HG02678 (cell line): ENCODE measurements at regions not wholly inside any gene's neighbourhood (a gene's known extent, or its start where the extent isn't known, plus 50 kb on each side); places are given as distances from the start of the nearest gene placed in this dataset.
"Not testable (repeated sequence)": the region's sequence is repeated elsewhere in the genome, so short reads cannot be mapped to it uniquely, and the experiment has no call there.

ENCODE experiments used
- ATAC-seq: cut with Tn5 transposase; IDR thresholded peaks from one replicate; pipeline ENCODE4 v1.9.1; 2021; ENCODE audit warnings: mild to moderate bottlenecking, moderate library complexity; ENCODE audit not compliant: unreplicated experiment

DNA sequence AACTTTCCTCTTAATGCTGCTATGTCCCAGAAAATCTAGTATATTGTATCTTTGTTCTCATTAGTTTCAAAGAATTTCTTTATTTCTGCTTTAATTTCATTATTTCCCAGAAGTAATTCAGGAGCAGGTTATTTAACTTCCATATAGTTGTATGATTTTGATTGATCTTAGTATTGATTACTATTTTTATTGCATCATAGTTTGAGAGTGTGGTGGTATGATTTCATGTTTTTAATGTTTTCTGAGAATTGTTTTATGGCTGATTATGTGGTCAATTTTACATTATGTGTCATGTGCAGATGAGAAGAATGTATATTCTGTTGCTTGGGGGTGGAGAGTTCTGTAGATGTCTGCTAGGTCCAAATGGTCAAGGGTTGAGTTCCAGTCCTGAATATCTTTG is 425.6 kb upstream of the RORB start:
- ATAC-seq, result no peak

DNA sequence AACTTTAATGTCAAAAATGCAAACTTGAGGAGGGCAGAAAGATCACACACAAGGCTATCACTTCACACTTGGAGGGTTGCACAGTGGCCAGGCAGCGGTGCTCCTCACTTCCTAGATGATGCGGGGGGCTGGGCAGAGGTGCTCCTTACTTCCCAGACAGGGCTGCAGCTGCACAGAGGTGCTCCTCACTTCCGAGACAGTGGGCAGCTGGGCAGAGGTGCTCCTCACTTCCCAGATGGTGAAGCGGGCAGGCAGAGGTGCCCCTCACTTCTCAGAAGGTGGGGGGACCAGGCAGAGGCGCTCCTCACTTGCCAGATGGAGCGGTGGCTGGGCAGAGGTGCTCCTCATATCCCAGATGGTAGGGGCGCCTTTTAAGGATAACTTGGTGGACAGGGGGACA is 423.2 kb upstream of the RORB start:
- ATAC-seq, result no peak

DNA sequence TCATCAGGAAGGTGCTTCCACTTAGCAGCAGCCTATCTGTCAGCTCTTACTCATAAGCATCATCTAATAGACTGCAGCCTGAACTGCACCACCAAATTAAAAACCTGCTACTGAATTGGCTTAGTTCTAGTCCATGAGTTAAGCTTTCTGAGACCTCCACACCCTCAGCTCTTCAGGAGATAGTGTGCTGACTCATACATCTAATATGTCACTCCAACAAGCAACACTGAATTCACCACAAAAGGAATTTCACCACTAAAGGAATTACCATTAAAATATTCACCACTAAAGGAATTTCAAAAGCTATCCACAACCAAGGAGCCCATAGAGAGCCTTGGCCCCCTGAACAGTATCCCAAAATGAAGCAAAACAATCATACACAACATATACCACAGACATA is 418.5 kb upstream of the RORB start:
- no peak for ATAC-seq

DNA sequence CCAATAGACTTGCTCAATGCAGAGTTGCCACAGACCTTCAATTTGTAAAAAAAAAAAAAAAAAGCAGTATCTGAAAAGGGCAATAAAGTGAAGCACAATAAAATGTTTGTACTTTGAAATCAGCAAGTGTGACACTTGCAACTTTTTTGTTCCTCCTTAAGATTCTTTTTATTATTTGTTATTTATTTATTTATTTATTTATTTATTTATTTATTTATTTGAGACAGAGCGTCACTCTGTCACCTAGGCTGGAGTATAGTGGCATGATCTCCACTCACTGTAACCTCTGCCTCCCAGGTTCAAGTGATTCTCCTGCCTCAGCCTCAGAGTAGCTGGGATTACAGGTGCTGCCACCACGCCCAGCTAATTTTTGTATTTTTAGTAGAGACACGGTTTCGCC is 416.5 kb upstream of the RORB start:
- ATAC-seq, result not testable (repeated sequence)

DNA sequence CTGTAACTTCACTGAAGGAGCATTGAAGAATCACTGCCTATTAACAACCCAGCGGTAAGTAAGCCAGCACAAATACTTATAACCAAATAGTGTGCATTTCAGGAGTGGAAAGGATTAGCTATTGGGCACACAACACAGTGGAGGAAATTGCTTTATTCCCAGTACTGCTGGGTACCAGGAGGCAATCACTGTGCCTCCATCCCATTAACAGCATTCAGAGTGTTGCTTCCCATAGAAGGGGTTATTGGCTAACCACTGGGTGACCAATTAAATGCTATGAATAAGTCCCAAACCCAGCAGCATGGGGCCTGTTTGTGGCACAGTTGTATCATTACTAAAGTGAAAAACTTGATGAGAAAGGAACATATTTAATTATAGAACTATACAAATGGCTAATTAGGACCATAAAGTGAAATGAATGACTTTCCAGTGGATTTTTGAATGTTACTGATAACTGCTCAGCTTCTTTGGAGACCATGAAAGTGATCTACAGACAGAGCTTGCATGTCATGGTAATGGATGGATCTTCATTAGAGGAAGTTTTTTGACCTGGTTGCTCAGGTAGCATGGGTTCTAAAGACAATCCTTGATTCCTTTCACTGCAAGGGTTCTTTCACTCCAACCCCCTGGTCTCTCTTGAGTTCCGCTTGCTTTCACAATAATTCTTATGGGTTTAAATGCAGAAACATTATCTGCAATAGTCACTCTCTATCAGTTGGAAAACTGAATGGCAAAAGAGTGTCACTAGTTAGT is 413.3 kb upstream of the RORB start:
- no peak for ATAC-seq

DNA sequence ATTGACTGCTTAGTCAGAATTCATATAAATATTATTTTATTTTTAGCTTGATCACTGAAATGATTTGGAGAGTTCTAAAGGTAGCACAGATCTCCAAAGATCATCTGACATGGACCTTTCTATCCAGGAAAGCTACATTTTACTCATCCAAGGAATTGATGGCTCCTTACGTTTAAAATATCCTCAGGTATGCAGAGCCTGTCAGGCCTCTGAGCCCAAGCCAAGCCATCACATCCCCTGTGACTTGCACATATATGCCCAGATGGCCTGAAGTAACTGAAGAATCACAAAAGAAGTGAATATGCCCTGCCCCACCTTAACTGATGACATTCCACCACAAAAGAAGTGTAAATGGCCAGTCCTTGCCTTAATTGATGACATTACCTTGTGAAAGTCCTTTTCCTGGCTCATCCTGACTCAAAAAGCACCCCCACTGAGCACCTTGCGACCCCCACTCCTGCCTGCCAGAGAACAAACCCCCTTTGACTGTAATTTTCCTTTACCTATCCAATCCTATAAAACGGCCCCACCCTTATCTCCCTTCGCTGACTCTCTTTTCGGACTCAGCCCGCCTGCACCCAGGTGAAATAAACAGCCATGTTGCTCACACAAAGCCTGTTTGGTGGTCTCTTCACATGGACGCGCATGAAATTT is 411.6 kb upstream of the RORB start:
- not testable (repeated sequence) for ATAC-seq

DNA sequence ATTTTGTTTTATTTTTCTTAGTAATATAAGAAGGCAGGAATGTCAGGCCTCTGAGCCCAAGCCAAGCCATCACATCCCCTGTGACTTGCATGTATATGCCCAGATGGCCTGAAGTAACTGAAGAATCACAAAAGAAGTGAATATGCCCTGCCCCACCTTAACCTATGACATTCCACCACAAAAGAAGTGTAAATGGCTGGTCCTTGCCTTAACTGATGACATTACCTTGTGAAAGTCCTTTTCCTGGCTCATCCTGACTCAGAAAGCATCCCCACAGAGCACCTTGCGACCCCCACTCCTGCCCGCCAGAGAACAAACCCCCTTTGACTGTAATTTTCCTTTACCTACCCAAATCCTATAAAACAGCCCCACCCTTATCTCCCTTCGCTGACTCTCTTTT is 406.2 kb upstream of the RORB start:
- ATAC-seq, result not testable (repeated sequence)

DNA sequence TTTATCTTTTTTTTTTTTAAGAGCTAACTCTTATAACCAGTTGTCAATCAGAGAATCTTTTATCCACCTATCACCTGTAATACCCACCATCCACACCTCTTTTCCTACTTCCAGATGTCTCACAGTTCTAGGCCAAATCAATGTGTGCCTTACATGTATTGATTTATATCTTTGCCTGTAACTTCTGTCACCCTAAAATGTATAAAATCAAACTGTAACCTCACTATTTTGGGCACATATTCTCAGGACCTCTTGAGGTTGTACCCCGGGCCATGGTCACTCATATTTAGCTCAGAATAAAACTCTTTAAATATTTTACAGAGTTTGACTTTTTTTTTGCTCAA is 404.7 kb upstream of the RORB start:
- ATAC-seq, result no peak

DNA sequence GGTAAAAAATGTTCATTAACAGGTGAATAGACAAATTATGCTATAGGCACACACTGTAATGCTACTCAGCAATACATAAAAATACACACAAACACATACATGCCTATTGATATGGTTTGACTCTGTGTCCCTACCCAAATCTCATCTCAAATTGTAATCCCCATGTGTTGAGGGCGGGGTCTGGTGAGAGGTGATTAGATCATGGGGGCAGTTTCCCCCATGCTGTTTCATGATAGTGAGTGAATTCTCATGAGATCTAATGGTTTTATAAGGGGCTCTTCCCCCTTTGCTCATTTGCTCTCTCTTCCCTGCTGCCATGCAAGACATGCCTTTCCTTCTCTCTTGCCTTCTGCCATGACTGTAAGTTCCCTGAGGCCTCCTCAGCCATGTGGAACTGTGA is 403.1 kb upstream of the RORB start:
- not testable (repeated sequence) for ATAC-seq

DNA sequence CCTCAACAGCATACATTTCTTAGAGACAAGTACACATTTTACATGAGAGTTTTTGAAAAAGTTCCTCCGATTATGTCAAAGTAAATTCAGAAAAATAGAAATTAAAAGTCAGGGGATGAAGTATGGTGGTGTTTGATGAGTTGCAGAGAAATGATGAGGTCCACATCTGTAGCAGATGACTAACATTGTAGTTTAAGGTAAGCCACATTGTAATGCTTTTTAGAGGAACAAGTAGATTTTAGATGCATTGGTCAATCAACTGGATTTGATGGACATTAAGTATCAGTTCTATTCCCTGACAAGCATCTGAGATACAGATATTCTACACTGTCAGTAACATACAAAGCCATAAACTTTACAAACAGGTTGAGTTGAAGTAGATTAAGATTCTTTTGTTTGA is 402.4 kb upstream of the RORB start:
- ATAC-seq, result no peak

DNA sequence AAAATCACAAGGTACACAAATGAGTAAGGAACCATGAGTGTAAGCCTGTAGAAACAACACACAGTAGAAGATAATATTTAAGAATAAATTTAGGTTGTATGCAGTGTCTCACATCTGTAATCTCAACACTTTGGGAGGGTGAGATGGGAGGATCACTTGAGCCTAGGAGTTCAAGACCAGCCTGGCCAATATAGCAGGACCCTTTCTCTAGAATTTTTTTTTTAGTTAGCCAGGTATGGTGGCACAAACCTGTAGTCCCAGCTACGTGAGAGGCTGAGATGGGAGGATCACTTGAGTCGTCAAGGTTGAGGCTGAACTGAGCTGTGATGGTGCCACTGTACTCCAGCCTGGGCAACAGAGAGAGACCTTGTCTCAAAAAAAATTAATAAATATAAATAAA is 401.2 kb upstream of the RORB start:
- no peak for ATAC-seq

DNA sequence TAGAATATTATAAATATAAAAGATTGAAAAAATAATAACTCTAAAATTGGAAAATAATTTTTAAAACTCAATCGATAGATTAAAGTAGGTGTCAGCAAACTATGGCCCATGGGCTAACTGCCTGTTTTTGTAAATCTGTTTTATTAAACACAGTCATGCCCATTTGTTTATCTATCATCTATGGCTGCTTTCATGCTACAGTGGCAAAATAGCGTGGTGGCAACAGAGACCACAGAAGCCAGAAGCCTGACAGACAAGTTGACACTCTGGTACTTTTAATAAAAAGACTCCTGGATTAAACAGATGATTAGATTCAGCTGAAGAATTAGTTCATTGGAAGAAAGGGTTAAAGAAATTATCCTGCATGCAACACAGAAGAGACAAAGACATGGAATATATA is 400.7 kb upstream of the RORB start:
- ATAC-seq, result no peak

DNA sequence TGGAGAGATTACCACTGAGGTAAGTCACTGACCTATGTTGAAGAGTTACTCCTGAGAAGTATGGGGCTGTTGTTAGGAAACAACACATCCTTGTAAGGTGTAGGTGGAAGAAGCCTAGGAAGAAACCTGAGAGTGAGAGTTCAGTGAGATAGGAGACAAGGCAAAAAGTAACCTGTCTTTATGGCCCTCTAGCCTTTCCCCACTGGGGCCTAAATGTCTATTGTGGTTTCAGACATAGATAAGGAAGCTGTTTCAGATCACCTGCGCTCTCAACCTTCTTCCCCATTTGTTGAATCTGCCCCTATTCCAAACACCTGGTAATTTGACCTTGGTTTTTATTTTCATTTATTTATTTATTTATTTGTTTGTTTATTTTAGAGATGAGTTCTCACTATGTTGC is 397.1 kb upstream of the RORB start:
- ATAC-seq, result no peak

DNA sequence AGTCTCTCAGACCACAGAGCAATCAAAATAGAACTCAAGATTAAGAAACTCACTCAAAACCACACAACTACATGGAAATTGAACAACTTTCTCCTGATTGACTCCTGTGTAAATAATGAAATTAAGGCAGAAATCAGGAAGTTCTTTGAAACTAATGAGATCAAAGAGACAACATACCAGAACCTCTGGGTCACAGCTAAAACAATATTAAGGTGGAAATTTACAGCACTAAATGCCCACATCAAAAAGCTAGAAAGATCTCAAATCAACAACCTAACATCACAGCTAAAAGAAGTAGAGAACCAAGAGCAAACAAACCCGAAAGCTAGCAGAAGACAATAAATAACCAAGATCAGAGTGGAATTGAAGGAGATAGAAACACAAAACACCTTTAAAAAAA is 395.0 kb upstream of the RORB start:
- not testable (repeated sequence) for ATAC-seq

DNA sequence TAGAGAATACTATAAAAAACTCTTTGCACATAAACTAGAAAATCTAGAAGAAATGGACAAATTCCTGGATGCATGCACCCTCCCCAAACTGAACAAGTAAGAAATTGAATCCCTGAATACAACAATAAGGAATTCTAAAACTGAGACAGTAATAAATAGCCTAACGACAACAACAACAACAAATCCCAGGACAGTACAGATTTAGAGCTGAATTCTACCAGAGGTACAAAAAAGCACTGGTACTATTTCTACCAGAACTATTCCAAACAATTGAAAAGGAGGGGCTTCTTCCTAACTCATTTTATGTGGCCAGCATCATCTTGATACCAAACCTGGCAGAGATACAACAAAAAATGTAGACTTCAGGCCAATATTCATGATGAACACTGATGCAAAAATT is 394.4 kb upstream of the RORB start:
- ATAC-seq, result no peak

DNA sequence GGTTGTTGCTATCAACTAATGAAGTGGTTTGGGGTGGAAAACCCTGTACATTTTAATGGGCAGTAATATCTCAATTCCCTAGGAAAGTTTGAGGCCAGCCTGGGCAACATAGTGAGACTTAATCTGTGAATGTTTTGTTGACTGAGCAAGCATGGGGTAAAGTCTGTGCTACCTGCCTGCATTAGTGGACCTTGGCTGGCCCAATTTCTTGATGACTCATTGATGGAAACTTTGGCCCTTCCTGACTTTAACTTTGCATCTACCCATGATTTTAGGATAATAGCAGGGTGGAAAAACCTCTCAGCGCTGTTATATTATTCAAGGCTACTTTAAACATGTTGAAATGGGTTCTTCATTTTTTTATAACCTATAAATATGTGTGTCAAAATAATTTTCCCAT is 389.4 kb upstream of the RORB start:
- no peak for ATAC-seq

DNA sequence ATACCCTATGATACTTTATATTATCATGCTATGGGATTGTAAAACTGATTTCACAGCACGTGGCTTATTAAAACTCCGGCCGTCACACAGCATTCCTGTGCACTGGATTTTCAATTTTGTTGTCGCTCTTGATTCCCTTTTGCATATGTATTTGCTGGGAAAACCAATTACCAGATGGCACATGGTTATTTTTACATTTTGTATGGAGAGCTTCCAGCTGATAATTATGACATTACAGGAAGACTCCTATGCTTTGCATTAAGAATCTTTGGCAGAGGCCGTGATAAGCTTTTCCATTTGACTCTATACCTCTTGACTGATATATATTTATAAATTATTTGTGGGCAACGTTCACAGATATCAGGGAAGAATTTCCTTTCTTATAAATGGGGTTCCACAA is 381.2 kb upstream of the RORB start:
- ATAC-seq, result no peak

DNA sequence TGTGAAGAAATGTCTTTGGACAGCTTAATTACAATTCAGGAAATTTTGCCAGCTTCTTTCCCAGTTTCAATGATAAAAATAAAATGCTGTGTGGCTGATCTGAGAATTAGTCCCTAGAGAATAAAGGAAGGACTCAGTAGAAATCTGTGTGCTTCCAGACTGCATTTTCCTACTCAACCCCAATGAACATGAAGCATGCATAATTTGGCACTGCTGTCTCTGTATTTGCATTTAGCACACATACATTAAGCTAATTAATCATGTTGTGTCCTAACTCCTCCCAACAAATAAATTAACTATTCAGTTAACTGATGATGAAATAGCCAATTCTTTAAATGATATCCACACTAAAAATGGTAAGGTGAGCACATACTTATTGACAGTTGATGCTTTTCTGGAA is 380.0 kb upstream of the RORB start:
- ATAC-seq, result no peak

DNA sequence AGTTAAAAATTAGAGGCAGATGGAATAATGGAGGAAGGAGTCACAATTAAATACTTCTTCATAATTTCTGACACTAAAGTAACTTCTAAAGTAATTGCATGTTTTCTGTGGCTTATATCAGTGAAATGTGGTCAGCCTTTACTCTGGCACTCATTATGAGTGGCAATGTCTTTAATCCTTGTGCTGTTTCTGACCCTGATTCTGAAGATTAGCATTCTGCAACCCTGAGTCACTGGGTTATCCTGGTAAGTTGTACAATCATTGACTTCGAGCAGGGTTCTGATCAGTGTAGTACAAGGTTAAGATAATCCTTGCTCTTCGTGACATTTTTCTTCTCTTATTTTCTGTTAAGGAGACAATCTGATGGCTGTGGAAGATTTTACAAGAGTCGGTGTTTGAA is 379.4 kb upstream of the RORB start:
- ATAC-seq, result no peak

DNA sequence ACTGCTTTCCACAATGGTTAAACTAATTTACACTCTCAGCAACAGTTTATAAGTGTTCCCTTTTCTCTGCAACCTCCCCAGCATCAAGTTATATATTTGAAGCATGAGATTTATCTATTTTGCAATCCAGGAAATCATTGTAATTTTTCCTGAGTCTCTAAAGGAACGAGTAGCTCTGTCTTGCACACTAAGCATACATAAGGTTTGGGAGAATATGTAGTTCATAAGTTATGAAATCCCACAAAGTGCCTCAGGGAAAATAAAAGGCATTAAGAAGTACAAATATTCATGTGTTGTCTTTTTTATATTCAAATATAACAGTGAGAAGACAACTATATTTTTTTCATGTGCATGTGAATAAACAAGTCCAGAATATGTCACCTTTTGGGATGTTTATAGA is 377.1 kb upstream of the RORB start:
- ATAC-seq, result no peak

DNA sequence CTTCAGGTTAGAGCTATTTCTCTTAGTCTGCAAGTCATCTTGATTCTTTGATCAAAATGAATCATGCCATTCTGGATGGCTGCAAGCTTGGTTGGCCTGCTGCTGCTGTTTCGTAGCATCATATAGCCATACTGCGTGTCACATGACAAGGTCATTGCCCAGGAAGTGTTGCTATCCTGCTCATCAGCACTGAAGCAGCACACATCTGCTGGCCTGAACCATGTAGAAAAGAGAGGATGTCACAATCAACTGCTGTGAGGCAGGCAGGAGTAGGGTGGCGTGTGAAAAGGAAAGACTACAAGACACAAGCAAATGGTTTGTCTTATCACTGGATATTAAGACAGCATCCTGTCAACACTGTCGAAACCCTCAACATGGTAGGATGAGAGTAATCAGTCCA is 376.7 kb upstream of the RORB start:
- no peak for ATAC-seq

DNA sequence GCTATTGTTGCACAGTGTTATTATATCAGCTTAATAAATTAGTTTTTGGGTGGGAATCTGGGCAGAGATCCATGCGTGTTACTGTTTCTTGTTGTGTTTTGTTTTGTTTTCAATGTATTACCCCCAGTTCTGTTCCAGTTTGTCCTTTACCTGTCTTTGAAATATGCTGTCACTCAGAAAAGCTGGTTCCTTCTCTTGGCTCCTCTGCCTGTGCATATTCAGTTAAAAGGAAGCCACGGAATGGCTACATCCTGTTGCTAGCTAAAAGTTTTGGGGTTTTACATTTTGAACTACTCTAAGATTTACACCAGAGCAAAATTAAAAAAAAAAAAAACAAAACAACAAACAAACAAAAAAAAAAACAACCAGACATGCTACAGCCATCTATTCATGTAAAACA is 374.9 kb upstream of the RORB start:
- no peak for ATAC-seq

DNA sequence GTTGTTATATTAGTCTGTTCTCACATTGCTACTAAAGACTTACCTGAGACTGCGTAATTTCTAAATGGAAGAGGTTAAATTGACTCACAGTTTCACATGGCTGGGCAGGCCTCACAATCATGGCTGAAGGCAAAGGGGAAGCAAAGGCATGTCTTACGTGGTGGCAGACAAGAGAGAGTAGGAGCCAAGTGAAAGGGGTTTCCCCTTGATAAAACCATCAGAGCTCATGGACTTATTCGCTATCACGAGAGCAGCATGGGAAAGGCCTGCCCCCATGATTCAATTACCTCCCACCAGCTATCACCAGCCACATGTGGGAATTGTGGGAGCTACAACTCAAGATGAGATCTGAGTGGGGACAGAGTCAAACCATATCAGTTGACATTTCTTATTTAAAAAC is 374.5 kb upstream of the RORB start:
- no peak for ATAC-seq
